ENCODE measurements at regions not wholly inside any gene's neighbourhood (a gene's known extent, or its start where the extent isn't known, plus 50 kb on each side); places are given as distances from the start of the nearest gene placed in this dataset.

DNA sequence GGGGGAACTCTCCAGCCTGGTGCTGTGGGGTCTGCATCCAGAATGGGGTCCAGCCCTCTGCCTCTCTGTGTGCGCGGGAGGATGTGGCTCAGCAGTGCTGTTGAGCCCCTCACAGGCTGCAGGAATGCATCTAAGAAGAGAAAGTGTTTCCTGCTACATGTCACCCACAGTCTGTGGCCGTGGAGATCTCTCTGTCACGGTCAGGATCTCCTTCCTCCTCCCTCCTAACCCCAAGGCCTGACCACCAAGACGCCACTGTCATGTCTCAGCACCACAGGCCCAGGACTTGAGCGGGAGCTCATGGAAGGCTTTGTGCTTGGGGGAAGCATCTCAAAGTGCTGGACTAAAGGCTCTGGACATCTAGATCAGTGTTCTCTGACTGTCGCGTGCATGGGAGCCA is 90.1 kb downstream of the SREK1 start:
- no peak overlapping the region for H3K27ac ChIP-seq (ENCODE audit: low read depth, low read length)
- no peak for DNase-seq
- H3K4me1 Mint-ChIP-seq: peaks cover 0 to 2% (median 0%) of the 10 kb centered on the region in 4 donors
- H3K36me3 ChIP-seq (ENCODE audit: insufficient read depth, low read length): no peaks in the 10 kb centered on the region
- no peak overlapping the region for H3K4me3 ChIP-seq (ENCODE audit: low read length in 2 of 2)
- intact Hi-C loops (cut with micrococcal nuclease): no loop called here
- H3K36me3 Mint-ChIP-seq: no peaks in the 10 kb centered on the region
- ChIA-PET CTCF (ENCODE audit: partially characterized antibody) (no interaction called here), POLR2A (ENCODE audit: partially characterized antibody) (no interaction called here)
- H3K9me3 Mint-ChIP-seq: peaks cover 0 to 2% (median 0%) of the 10 kb centered on the region in 8 donors
- H3K27me3 ChIP-seq (ENCODE audit: insufficient read depth, low read length): no peaks in the 10 kb centered on the region
- H3K9me3 ChIP-seq (ENCODE audit: control insufficient read depth in 1 of 2, low read length in 2 of 2): no peaks in the 10 kb centered on the region
- no peaks in the 10 kb centered on the region for H3K4me1 ChIP-seq (ENCODE audit: insufficient read depth, low read length)
- no peak overlapping the region for H3K27ac Mint-ChIP-seq
- peaks cover 0 to 2% of the 10 kb centered on the region in 2 donors for H3K27me3 Mint-ChIP-seq
- no peak overlapping the region for H3K4me3 Mint-ChIP-seq

DNA sequence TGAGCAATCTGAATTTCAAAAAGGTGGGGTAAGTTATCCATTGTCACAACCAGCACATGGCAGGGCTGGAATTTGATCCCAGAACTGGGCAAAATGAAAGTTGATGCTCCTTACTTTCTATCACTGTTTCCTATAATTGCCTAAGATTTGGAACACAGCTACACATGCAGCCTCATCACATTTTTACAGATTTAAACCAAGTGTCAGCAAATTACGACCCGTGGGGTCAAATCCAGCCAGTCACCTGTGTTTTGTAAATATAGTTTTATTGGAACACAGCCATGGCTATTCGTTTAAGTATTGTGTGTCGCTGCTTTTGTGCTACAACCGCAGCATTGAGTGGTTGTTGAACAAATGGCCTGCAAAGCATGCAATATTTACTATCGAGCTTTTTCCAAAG is 94.3 kb downstream of the SREK1 start:
- Mint-ChIP-seq H3K9me3 (no peaks in the 10 kb centered on the region), H3K27me3 (peaks cover 3% of the 10 kb centered on the region in 2 donors), H3K36me3 (no peaks in the 10 kb centered on the region), H3K4me1 (no peaks in the 10 kb centered on the region), H3K27ac (no peak overlapping the region), H3K4me3 (no peak overlapping the region)
- ChIA-PET CTCF (ENCODE audit: partially characterized antibody) (no interaction called here), POLR2A (ENCODE audit: partially characterized antibody) (no interaction called here)
- H3K36me3 ChIP-seq (ENCODE audit: insufficient read depth, low read length): no peaks in the 10 kb centered on the region
- H3K9me3 ChIP-seq (ENCODE audit: control insufficient read depth in 1 of 2, low read length in 2 of 2): no peaks in the 10 kb centered on the region
- DNase-seq: no peak
- H3K4me3 ChIP-seq (ENCODE audit: low read length in 2 of 2): no peak overlapping the region
- H3K4me1 ChIP-seq (ENCODE audit: insufficient read depth, low read length): no peaks in the 10 kb centered on the region
- H3K27ac ChIP-seq (ENCODE audit: low read depth, low read length): no peak overlapping the region
- H3K27me3 ChIP-seq (ENCODE audit: insufficient read depth, low read length): no peaks in the 10 kb centered on the region
- intact Hi-C loops (cut with micrococcal nuclease): no loop called here

DNA sequence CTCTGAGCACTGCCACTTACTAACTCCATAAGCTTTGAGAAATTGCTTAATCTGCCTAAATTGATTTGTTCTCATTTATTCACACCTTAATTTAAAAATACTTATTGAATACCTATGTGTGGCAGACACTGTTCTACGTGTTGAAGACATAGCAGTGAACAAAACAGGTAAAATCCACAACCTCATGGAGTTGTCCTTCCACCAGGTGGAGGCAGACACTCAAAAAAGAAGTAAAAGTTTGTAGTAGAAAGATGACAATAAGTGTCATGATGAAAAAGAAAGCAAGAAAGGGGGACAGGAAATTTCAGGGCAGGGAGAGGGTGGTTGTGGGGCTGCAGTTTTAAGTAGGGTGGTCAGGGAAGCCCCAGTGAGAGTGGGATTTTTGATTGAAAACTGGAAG is 94.9 kb downstream of the SREK1 start:
- CTCF ChIA-PET (ENCODE audit: partially characterized antibody): no interaction called here
- Histone ChIP-seq H3K9me3 (ENCODE audit: control insufficient read depth in 1 of 2, low read length in 2 of 2) (no peaks in the 10 kb centered on the region), H3K36me3 (ENCODE audit: insufficient read depth, low read length) (no peaks in the 10 kb centered on the region), H3K4me1 (ENCODE audit: insufficient read depth, low read length) (no peaks in the 10 kb centered on the region), H3K27ac (ENCODE audit: low read depth, low read length) (no peak overlapping the region), H3K27me3 (ENCODE audit: insufficient read depth, low read length) (no peaks in the 10 kb centered on the region), H3K4me3 (ENCODE audit: low read length in 2 of 2) (no peak overlapping the region)
- H3K4me1 Mint-ChIP-seq: no peaks in the 10 kb centered on the region
- H3K36me3 Mint-ChIP-seq: no peaks in the 10 kb centered on the region
- POLR2A ChIA-PET (ENCODE audit: partially characterized antibody): no interaction called here
- H3K9me3 Mint-ChIP-seq: no peaks in the 10 kb centered on the region
- intact Hi-C loops (cut with micrococcal nuclease): no loop called here
- H3K4me3 Mint-ChIP-seq: no peak overlapping the region
- no peak overlapping the region for H3K27ac Mint-ChIP-seq
- peaks cover 3% of the 10 kb centered on the region in 2 donors for H3K27me3 Mint-ChIP-seq
- no peak for DNase-seq

DNA sequence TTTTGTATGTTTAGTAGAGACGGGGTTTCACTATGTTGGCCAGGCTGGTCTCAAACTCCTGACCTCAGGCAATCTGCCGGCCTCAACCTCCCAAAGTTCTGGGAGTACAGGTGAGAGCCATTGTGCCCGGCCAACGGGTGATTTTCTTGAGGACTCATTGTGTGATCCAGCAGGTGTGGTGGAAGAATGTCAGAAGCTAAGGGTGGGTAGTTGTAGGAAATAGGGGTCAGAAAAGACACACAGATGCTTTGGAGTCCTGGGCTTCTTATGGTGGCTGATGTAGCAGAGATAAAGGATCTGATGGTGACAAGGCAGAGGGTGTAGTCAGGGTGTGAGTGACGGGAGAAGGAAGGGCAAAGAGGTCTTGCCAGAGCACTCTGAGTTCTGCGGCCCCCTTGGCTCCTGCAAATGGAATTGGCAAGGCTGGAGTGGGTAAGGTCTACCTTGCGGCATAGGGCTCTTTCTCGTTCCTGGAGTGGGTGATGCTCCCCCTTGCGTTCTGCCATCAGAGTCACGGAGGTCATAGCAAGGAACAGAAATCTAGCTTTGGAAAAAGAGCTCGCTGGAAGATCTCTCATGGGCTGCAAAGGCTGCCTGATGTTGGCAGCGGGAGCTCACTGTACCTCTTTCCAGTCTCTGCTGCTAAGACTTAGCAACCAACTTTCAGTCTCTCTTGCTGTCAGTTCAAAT is 97.2 kb downstream of the SREK1 start:
- Mint-ChIP-seq H3K36me3 (no peaks in the 10 kb centered on the region), H3K27me3 (peaks cover 3% of the 10 kb centered on the region in 2 donors), H3K4me3 (no peak overlapping the region), H3K27ac (no peak overlapping the region), H3K9me3 (no peaks in the 10 kb centered on the region), H3K4me1 (no peaks in the 10 kb centered on the region)
- H3K4me1 ChIP-seq (ENCODE audit: insufficient read depth, low read length): no peaks in the 10 kb centered on the region
- no peaks in the 10 kb centered on the region for H3K9me3 ChIP-seq (ENCODE audit: control insufficient read depth in 1 of 2, low read length in 2 of 2)
- no peak overlapping the region for H3K27ac ChIP-seq (ENCODE audit: low read depth, low read length)
- intact Hi-C loops (cut with micrococcal nuclease): no loop called here
- ChIA-PET CTCF (ENCODE audit: partially characterized antibody) (no interaction called here), POLR2A (ENCODE audit: partially characterized antibody) (no interaction called here)
- no peaks in the 10 kb centered on the region for H3K27me3 ChIP-seq (ENCODE audit: insufficient read depth, low read length)
- H3K36me3 ChIP-seq (ENCODE audit: insufficient read depth, low read length): no peaks in the 10 kb centered on the region
- no peak overlapping the region for H3K4me3 ChIP-seq (ENCODE audit: low read length in 2 of 2)
- no peak for DNase-seq

DNA sequence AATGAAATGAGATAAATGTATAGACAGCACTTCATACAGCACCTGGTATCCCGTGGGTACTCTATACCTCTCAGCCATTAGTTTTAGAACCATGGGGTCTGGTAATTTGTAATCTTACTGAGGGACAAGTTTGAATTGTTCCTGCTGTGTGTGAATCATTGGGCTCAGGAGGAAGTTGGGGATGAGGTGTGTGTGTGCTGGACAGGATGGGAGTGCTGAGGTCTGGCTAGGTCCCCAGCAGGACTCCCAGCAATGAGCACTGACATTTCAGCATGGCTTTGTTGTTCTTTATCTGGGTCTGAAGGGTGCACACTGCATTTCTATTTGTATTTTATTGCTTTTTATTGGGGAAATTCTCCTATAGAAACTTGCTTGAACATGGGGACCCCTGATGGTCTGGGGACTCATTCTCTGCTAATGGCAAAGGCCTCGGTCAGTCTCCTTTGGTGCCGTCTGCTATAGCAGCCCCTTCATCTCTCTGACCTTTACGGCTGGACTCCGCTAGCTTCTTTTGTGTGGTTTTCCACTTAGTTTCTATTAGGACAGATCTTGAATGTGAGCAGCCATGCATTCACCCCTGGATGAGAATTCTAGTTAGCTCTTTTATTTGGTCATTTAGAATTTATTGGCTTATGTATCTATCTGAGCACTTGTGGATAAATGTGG is 98.1 kb downstream of the SREK1 start:
- H3K36me3 Mint-ChIP-seq: no peaks in the 10 kb centered on the region
- POLR2A ChIA-PET (ENCODE audit: partially characterized antibody): no interaction called here

DNA sequence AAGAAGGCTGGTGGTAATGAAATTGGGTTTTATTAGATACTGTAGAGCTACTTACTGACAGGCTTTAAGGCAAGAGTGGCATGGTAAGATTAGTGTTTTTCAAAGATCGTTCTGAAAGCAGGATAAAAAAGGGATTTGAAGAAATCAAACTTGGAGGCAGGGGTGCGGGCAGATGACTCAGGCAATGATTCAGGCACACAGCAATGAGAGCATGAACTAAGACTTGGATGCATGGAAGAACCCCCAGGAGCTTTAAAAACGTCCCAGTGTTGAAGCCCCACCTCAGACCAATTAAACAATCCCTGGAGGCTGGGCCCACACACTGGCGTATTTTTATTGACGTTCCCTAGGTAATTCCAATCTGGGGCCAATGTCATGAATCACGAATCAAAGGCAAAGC is 102.5 kb downstream of the SREK1 start:
- ChIA-PET CTCF (ENCODE audit: partially characterized antibody) (interaction anchor here (1.3 kb wide), 1 partner anchor 63 kb away, joined by 3 read pairs; no protein-coding TSS in a partner anchor), POLR2A (ENCODE audit: partially characterized antibody) (no interaction called here)
- H3K36me3 ChIP-seq (ENCODE audit: insufficient read depth, low read length): no peaks in the 10 kb centered on the region
- no peak overlapping the region for H3K4me3 ChIP-seq (ENCODE audit: low read length in 2 of 2)
- H3K27me3 ChIP-seq (ENCODE audit: insufficient read depth, low read length): no peaks in the 10 kb centered on the region
- no peaks in the 10 kb centered on the region for H3K9me3 ChIP-seq (ENCODE audit: control insufficient read depth in 1 of 2, low read length in 2 of 2)
- Mint-ChIP-seq H3K4me1 (no peaks in the 10 kb centered on the region), H3K27me3 (peaks cover 0 to 1% of the 10 kb centered on the region in 2 donors), H3K27ac (no peak overlapping the region), H3K9me3 (no peaks in the 10 kb centered on the region), H3K36me3 (no peaks in the 10 kb centered on the region), H3K4me3 (no peak overlapping the region)
- no peak overlapping the region for H3K27ac ChIP-seq (ENCODE audit: low read depth, low read length)
- DNase-seq: no peak
- H3K4me1 ChIP-seq (ENCODE audit: insufficient read depth, low read length): no peaks in the 10 kb centered on the region
- intact Hi-C loops (cut with micrococcal nuclease): no loop called here

More for the DNA sequence above, 98.1 kb downstream of the SREK1 start:
- Histone ChIP-seq H3K36me3 (ENCODE audit: insufficient read depth, low read length) (no peaks in the 10 kb centered on the region), H3K4me3 (ENCODE audit: low read length in 2 of 2) (no peak overlapping the region), H3K9me3 (ENCODE audit: control insufficient read depth in 1 of 2, low read length in 2 of 2) (no peaks in the 10 kb centered on the region), H3K27ac (ENCODE audit: low read depth, low read length) (no peak overlapping the region), H3K27me3 (ENCODE audit: insufficient read depth, low read length) (no peaks in the 10 kb centered on the region), H3K4me1 (ENCODE audit: insufficient read depth, low read length) (no peaks in the 10 kb centered on the region)
- H3K4me3 Mint-ChIP-seq: no peak overlapping the region
- DNase-seq: no peak
- H3K4me1 Mint-ChIP-seq: no peaks in the 10 kb centered on the region
- H3K27me3 Mint-ChIP-seq: peaks cover 1 to 3% of the 10 kb centered on the region in 2 donors
- intact Hi-C loops (cut with micrococcal nuclease): no loop called here
- H3K9me3 Mint-ChIP-seq: no peaks in the 10 kb centered on the region
- H3K27ac Mint-ChIP-seq: no peak overlapping the region
- CTCF ChIA-PET (ENCODE audit: partially characterized antibody): no interaction called here

DNA sequence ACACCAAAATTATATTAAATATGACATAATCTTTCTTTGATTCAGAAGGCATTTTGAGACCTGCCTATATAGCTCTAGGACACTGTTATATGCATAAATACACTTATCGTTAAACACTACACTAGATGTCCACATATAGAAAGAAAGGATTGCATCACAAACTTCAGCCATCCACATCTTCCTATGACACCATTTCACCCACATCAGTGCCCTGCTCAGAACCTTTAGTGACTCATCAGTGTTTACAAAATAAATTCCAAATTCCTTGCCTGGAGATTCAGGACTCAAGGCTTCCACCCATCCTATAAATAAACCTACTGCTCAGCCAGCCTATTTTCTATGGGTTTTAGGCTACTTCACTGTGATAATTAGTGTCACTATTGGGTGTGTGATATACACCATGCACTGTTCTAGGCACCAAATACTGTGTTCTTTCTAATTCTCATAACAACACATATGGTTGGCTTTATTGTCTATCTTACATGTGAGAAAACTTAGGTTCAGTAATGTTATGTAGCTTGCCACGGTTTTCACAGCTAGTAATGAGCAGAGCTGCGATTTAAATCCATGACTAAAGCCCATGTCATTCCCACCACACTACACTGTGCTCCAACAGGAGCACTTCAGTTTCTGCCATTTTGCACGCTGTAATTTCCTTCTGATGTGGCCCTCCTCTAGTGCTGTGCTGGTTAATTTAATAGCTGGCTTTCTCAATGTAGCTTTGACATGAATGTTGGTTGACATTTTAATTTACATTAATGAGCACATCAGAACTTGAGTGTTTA is 103.3 kb downstream of the SREK1 start:
- intact Hi-C loops (cut with micrococcal nuclease): no loop called here
- Histone ChIP-seq H3K27ac (ENCODE audit: low read depth, low read length) (no peak overlapping the region), H3K4me3 (ENCODE audit: low read length in 2 of 2) (no peak overlapping the region), H3K4me1 (ENCODE audit: insufficient read depth, low read length) (no peaks in the 10 kb centered on the region), H3K36me3 (ENCODE audit: insufficient read depth, low read length) (no peaks in the 10 kb centered on the region), H3K9me3 (ENCODE audit: control insufficient read depth in 1 of 2, low read length in 2 of 2) (no peaks in the 10 kb centered on the region), H3K27me3 (ENCODE audit: insufficient read depth, low read length) (no peaks in the 10 kb centered on the region)
- CTCF ChIA-PET (ENCODE audit: partially characterized antibody): interaction anchor here (1.3 kb wide), 1 partner anchor 62 kb away, joined by 3 read pairs; no protein-coding TSS in a partner anchor
- POLR2A ChIA-PET (ENCODE audit: partially characterized antibody): no interaction called here
- no peaks in the 10 kb centered on the region for H3K36me3 Mint-ChIP-seq
- no peak overlapping the region for H3K27ac Mint-ChIP-seq
- H3K27me3 Mint-ChIP-seq: peaks cover 0 to 1% of the 10 kb centered on the region in 2 donors
- H3K4me1 Mint-ChIP-seq: no peaks in the 10 kb centered on the region
- H3K9me3 Mint-ChIP-seq: no peaks in the 10 kb centered on the region
- no peak overlapping the region for H3K4me3 Mint-ChIP-seq
- no peak for DNase-seq

All from CD4-positive, alpha-beta memory T cell (primary cell).